T-helper 1 cell treated with Interleukin-12 subunit alpha and Interleukin-12 subunit beta and Interleukin-4 antibody, amounts not matched to agents 30 ng/mL and 1 ng/mL, for 36 hours (primary cell): ENCODE measurements at regions not wholly inside any gene's neighbourhood (a gene's known extent, or its start where the extent isn't known, plus 50 kb on each side); places are given as distances from the start of the nearest gene placed in this dataset.

Experiments
- intact Hi-C: fragments of 100-400 bp; cut with micrococcal nuclease; formaldehyde crosslinking; loops from one replicate; pipeline ENCODE4 v1.15.1; 2024

- intact Hi-C loops: no loop called here
Observed at GRCh38 chr22:27406389-27406861, 395.1 kb downstream of the MN1 start.

GRCh38 chr22:27407369-27407985, 394.1 kb downstream of the MN1 start:
- intact Hi-C loops: no loop called here

- intact Hi-C loops: no loop called here
Observed at GRCh38 chr22:27408068-27408467, 393.5 kb downstream of the MN1 start.

GRCh38 chr22:27409299-27409698, 392.3 kb downstream of the MN1 start:
- intact Hi-C loops: no loop called here

- intact Hi-C loops: no loop called here
Observed at GRCh38 chr22:27412866-27413445, 388.6 kb downstream of the MN1 start.

GRCh38 chr22:27413702-27414101, 387.9 kb downstream of the MN1 start:
- intact Hi-C loops: no loop called here

- intact Hi-C loops: no loop called here
Observed at GRCh38 chr22:27416511-27417420, 384.8 kb downstream of the MN1 start.

- intact Hi-C loops: no loop called here
Observed at GRCh38 chr22:27417421-27417814, 384.1 kb downstream of the MN1 start.

- intact Hi-C loops: no loop called here
Observed at GRCh38 chr22:27418261-27418660, 383.3 kb downstream of the MN1 start.

- intact Hi-C loops: no loop called here
Observed at GRCh38 chr22:27419473-27419872, 382.1 kb downstream of the MN1 start.

- intact Hi-C loops: no loop called here
Observed at GRCh38 chr22:27420195-27420816, 381.2 kb downstream of the MN1 start.

GRCh38 chr22:27420817-27421361, 380.7 kb downstream of the MN1 start:
- intact Hi-C loops: no loop called here

GRCh38 chr22:27422442-27422841, 379.1 kb downstream of the MN1 start:
- intact Hi-C loops: no loop called here

- intact Hi-C loops: no loop called here
Observed at GRCh38 chr22:27424319-27424718, 377.2 kb downstream of the MN1 start.

- intact Hi-C loops: no loop called here
Observed at GRCh38 chr22:27429476-27429875, 372.1 kb downstream of the MN1 start.

GRCh38 chr22:27431081-27431480, 370.5 kb downstream of the MN1 start:
- intact Hi-C loops: no loop called here

GRCh38 chr22:27431896-27432295, 369.7 kb downstream of the MN1 start:
- intact Hi-C loops: no loop called here

- intact Hi-C loops: no loop called here
Observed at GRCh38 chr22:27433099-27433498, 368.5 kb downstream of the MN1 start.

- intact Hi-C loops: no loop called here
Observed at GRCh38 chr22:27433585-27434190, 367.9 kb downstream of the MN1 start.

- intact Hi-C loops: no loop called here
Observed at GRCh38 chr22:27434898-27435297, 366.7 kb downstream of the MN1 start.
